T-helper 9 cell (primary cell): ENCODE measurements at regions not wholly inside any gene's neighbourhood (a gene's known extent, or its start where the extent isn't known, plus 50 kb on each side); places are given as distances from the start of the nearest gene placed in this dataset.

Experiments
- DNase-seq: peaks from one replicate; pipeline ENCODE4 v3.0.0-alpha.2; 2020

- DNase-seq: no peak
These were observed 52.3 kb upstream of the FUT8 start for GRCh38 chr14:65360144-65360784.

GRCh38 chr14:65361920-65362319 lies 50.6 kb upstream of the FUT8 start:
- no peak for DNase-seq
